WI38 (cell line): ENCODE measurements at regions not wholly inside any gene's neighbourhood (a gene's known extent, or its start where the extent isn't known, plus 50 kb on each side); places are given as distances from the start of the nearest gene placed in this dataset.

Experiments
- H3K4me3 ChIP-seq: 2 replicates; pipeline ENCODE4 v1.5.1; 2011; ENCODE audit warnings: low read depth, mild to moderate bottlenecking, control low read depth, low read length
- CTCF ChIP-seq: IDR thresholded peaks from 2 replicates; pipeline ENCODE4 v1.5.1; 2012; ENCODE audit warnings: low read depth, mild to moderate bottlenecking, control low read depth, low read length

- no peak overlapping the region for H3K4me3 ChIP-seq
- TF ChIP-seq CTCF, result no peak
Measured at GRCh38 chr1:157194731-157195520, 56.7 kb upstream of the ETV3 start.

- H3K4me3 ChIP-seq, result no peak overlapping the region
- TF ChIP-seq CTCF, result peak; percentile 70
Measured at GRCh38 chr1:157193702-157194391, 55.7 kb upstream of the ETV3 start.

- H3K4me3 ChIP-seq, result no peak overlapping the region
- no peak for TF ChIP-seq CTCF
Measured at GRCh38 chr1:157193219-157193618, 55.0 kb upstream of the ETV3 start.

GRCh38 chr1:157189986-157190982 lies 52.1 kb upstream of the ETV3 start:
- TF ChIP-seq CTCF, result no peak
- H3K4me3 ChIP-seq, result no peak overlapping the region

GRCh38 chr1:157189096-157189495 lies 50.9 kb upstream of the ETV3 start:
- H3K4me3 ChIP-seq, result no peak overlapping the region
- no peak for TF ChIP-seq CTCF
